Pancreas (tissue), 10 donors: ENCODE measurements at regions not wholly inside any gene's neighbourhood (a gene's known extent, or its start where the extent isn't known, plus 50 kb on each side); places are given as distances from the start of the nearest gene placed in this dataset.

Source experiments
- ATAC-seq, 4 donors: fragments of 200-7000 bp; cut with Tn5 transposase; one replicate each; pipeline versions ENCODE4 v1.8.0 to v1.9.1; 2020; ENCODE audit warnings: mild to moderate bottlenecking in 4 of 4, moderate library complexity in 4 of 4
- DNase-seq, 6 donors: peaks; one replicate each; pipeline ENCODE4 v3.0.0-alpha.2; 2020
- FAIRE-seq: peaks from 2 replicates; lab custom pipeline; 2012; peaks lifted over from hg19 to GRCh38; lab: Jason Lieb, UNC
- H3K27ac ChIP-seq, 4 donors: fragments of 200-600 bp; sonication (generic); 1 replicate in 3 of 4; 2 replicates in 1 of 4; pipeline versions ENCODE4 v1.5.0 to v1.8.0; 2020
- H3K27me3 ChIP-seq, 4 donors: fragments of 200-600 bp; one replicate each; pipeline ENCODE4 v1.8.0; 2021
- H3K36me3 ChIP-seq, 3 donors: fragments of 200-600 bp; sonication (generic) in 1 of 3; one replicate each; pipeline versions ENCODE4 v1.5.0 to v1.8.0; 2020 to 2021
- H3K4me1 ChIP-seq, 3 donors: fragments of 200-600 bp; one replicate each; pipeline ENCODE4 v1.8.0; 2021
- H3K4me3 ChIP-seq, 4 donors: fragments of 200-600 bp; sonication (generic) in 2 of 4; one replicate each; pipeline versions ENCODE4 v1.5.0 to v1.8.0; 2020 to 2021
- H3K9me3 ChIP-seq, 4 donors: fragments of 200-600 bp; one replicate each; pipeline ENCODE4 v1.8.0; 2021
- WGBS, 2 donors: extraction: QIAGEN DNeasy Blood & Tissue Kit; methylation state at CpG; one replicate each; pipeline ENCODE4 v1.1.7; 2013; 5-methylcytosine and 5-hydroxymethylcytosine counted together
- intact Hi-C, 3 donors: fragments of 100-400 bp; cut with DNase I; formaldehyde crosslinking; loops; one replicate each; pipeline versions ENCODE4 v1.11.1 to v1.14.2; 2022
- TF ChIP-seq, protein P1 (sequence below), 4 donors: fragments of 200-600 bp; sonication (generic) in 3 of 4; IDR thresholded peaks; one replicate each; pipeline versions ENCODE4 v1.5.0 to v1.8.0; 2021; ENCODE audit warnings: antibody characterized with exemption in 4 of 4
- donor health status: healthy with polysubstance abuse.
- donor health status: DM: no; HTN: no; CAD: no; lungs with moderate emphysema.
- donor health status: DM: no; HTN: no; CAD: no.
- donor health status: control.
- donor health status: control.
- donor health status: Bipolar disorder and iron deficiency.
- donor health status: DM: yes; HTN: yes; CAD: no.
- donor health status: DM: no; HTN: no; CAD: no.
- donor health status: DM: no; HTN: no; CAD: no.
- donor health status: DM: yes; HTN: yes; CAD: no.

DNA sequence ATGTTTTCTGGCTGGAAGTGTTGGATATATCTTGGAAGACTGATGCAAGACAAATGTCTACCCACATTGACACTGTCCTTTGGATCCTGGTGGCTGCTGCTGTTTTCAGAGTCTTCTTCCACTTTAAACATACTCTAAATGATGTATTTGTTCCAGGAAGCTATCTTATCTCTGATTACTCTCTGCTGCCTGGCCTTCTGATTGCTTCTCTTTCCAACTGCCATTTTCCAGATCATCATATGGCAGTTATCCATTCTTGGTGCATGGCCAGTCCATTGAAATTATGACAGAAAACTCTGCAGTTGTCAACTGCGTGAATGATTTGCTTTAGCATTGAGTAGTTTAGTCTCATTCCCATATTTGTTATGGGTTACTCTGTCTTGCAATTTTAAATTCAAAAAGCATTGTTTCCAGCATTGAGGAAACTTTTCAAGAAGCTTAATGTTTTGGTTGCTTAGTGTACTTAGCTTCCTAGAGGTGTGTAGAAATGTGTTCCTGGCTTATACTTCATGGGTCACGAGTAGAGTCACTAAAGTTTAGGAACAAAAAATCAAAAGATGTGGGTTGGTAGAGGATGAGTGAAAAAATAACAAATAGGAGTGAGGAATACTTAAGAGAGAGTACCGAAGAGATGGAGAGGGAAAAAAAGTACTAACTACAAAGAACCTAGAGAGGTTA lies 268.3 kb upstream of the MTPN start:
- Histone ChIP-seq H3K9me3 (no peaks in the 10 kb centered on the region), H3K27me3 (no peaks in the 10 kb centered on the region), H3K4me1 (no peaks in the 10 kb centered on the region), H3K36me3 (no peaks in the 10 kb centered on the region), H3K27ac (no peak overlapping the region), H3K4me3 (no peak overlapping the region)
- FAIRE-seq (no peak), DNase-seq (no peak), ATAC-seq (no peak)
- intact Hi-C loops = no loop called here
- 60 to 73% methylated on average over 3 of the region's 3 CpGs for WGBS, 2 donors
- TF ChIP-seq, protein P1, sequence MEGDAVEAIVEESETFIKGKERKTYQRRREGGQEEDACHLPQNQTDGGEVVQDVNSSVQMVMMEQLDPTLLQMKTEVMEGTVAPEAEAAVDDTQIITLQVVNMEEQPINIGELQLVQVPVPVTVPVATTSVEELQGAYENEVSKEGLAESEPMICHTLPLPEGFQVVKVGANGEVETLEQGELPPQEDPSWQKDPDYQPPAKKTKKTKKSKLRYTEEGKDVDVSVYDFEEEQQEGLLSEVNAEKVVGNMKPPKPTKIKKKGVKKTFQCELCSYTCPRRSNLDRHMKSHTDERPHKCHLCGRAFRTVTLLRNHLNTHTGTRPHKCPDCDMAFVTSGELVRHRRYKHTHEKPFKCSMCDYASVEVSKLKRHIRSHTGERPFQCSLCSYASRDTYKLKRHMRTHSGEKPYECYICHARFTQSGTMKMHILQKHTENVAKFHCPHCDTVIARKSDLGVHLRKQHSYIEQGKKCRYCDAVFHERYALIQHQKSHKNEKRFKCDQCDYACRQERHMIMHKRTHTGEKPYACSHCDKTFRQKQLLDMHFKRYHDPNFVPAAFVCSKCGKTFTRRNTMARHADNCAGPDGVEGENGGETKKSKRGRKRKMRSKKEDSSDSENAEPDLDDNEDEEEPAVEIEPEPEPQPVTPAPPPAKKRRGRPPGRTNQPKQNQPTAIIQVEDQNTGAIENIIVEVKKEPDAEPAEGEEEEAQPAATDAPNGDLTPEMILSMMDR (IDR thresholded peaks at IDR 0.05) = no peak

DNA sequence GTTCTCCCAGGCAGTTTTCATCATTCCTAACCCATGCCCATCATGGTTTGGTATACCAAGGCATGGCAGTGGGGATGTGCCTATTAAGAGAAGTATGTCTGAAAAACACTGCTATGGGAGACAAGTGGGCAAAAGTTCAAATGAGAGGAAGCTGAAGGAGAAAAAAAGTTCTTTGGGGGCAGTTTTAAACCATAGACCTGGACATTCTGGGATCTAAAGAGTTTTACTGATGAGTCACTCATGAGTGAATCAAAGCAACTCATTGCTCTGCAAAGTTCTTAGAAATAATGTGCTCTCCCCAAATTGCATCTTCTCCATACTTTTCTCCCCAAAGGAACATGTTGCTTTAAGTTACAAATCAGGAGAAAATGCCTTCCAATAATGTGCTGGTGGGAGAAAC lies 256.9 kb upstream of the MTPN start:
- DNase-seq = no peak
- TF ChIP-seq, protein P1 (IDR thresholded peaks at IDR 0.05) = no peak
- H3K27ac ChIP-seq = no peak overlapping the region
- H3K36me3 ChIP-seq = no peaks in the 10 kb centered on the region
- H3K9me3 ChIP-seq = no peaks in the 10 kb centered on the region
- H3K4me3 ChIP-seq = no peak overlapping the region
- peaks cover 0 to 3% (median 0%) of the 10 kb centered on the region in 4 donors for H3K27me3 ChIP-seq
- FAIRE-seq = no peak
- intact Hi-C loops = no loop called here
- H3K4me1 ChIP-seq = no peaks in the 10 kb centered on the region
- ATAC-seq = no peak

GRCh38 chr7:136230210-136230609 lies 253.1 kb upstream of the MTPN start:
- WGBS, 2 donors = 25 to 51% methylated on average over 1 of the region's 1 CpG
- Histone ChIP-seq H3K4me3 (no peak overlapping the region), H3K9me3 (no peaks in the 10 kb centered on the region), H3K36me3 (no peaks in the 10 kb centered on the region), H3K27me3 (peaks cover 0 to 3% (median 0%) of the 10 kb centered on the region in 4 donors), H3K4me1 (no peaks in the 10 kb centered on the region), H3K27ac (no peak overlapping the region)
- DNase-seq (no peak), ATAC-seq (no peak), FAIRE-seq (no peak)
- intact Hi-C loops = no loop called here
- TF ChIP-seq, protein P1 (IDR thresholded peaks at IDR 0.05) = no peak

DNA sequence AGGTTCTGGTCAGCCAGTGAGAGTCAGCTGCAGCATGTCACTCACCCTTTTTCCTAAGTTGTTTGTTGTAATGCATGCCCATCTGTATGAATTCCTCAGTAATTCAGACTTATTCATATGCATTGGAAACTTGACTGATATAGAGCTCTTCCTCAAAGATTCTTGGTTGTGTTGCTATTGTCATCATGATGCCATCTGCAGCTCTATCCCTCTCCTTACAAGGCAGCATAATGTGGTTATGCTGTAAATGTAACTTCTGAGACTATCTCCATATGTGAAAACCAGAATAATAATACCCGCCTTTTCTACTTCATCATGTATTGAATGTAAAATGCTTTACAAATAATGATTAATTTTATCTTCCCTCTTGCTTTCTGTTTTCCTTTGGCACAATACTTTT lies 252.6 kb upstream of the MTPN start:
- peaks cover 0 to 3% (median 0%) of the 10 kb centered on the region in 4 donors for H3K27me3 ChIP-seq
- intact Hi-C loops = no loop called here
- TF ChIP-seq, protein P1 (IDR thresholded peaks at IDR 0.05) = no peak
- H3K4me3 ChIP-seq = no peak overlapping the region
- ATAC-seq = no peak
- no peak for FAIRE-seq
- 80 to 96% methylated on average over 1 of the region's 1 CpG for WGBS, 2 donors
- H3K4me1 ChIP-seq = no peaks in the 10 kb centered on the region
- H3K27ac ChIP-seq = no peak overlapping the region
- no peaks in the 10 kb centered on the region for H3K9me3 ChIP-seq
- no peaks in the 10 kb centered on the region for H3K36me3 ChIP-seq
- DNase-seq = no peak

GRCh38 chr7:136228171-136228570 lies 251.0 kb upstream of the MTPN start:
- Histone ChIP-seq H3K27ac (no peak overlapping the region), H3K36me3 (no peaks in the 10 kb centered on the region), H3K4me3 (no peak overlapping the region), H3K9me3 (no peaks in the 10 kb centered on the region), H3K4me1 (no peaks in the 10 kb centered on the region), H3K27me3 (peaks cover 0 to 3% (median 0%) of the 10 kb centered on the region in 4 donors)
- 77 to 78% methylated on average over 3 of the region's 3 CpGs for WGBS, 2 donors
- FAIRE-seq (no peak), ATAC-seq (no peak), DNase-seq (no peak)
- intact Hi-C loops = no loop called here
- TF ChIP-seq, protein P1 (IDR thresholded peaks at IDR 0.05) = no peak
